Activated T-helper 2 cell treated with anti-CD3 and anti-CD28 coated beads, Interferon-gamma antibody, Interleukin-2, Interleukin-4, amounts not matched to agents 10 μg/mL and 5 μg/mL and 100 μg/mL, durations not matched to agents 14 hours and 24 hours and 36 hours (primary cell): ENCODE measurements at regions not wholly inside any gene's neighbourhood (a gene's known extent, or its start where the extent isn't known, plus 50 kb on each side); places are given as distances from the start of the nearest gene placed in this dataset.
"Not testable (repeated sequence)": the region's sequence is repeated elsewhere in the genome, so short reads cannot be mapped to it uniquely, and the experiment has no call there.

Experiments
- DNase-seq: peaks from one replicate; pipeline ENCODE4 v3.0.0; 2021; ENCODE audit warnings: low spot score
- H3K27ac Mint-ChIP-seq: one replicate; pipeline ENCODE4 v1.8.0; 2021; ENCODE audit warnings: mixed read lengths
- H3K27me3 Mint-ChIP-seq: one replicate; pipeline ENCODE4 v1.8.0; 2021; ENCODE audit warnings: low read depth, mixed read lengths
- H3K36me3 Mint-ChIP-seq: one replicate; pipeline ENCODE4 v1.8.0; 2021; ENCODE audit warnings: low read depth, mixed read lengths
- H3K4me1 Mint-ChIP-seq: one replicate; pipeline ENCODE4 v1.8.0; 2021; ENCODE audit warnings: low read depth, mixed read lengths
- H3K4me3 Mint-ChIP-seq: one replicate; pipeline ENCODE4 v1.8.0; 2021; ENCODE audit warnings: low read depth, mild to moderate bottlenecking, moderate library complexity, mixed read lengths
- H3K9me3 Mint-ChIP-seq: one replicate; pipeline ENCODE4 v1.8.0; 2021; ENCODE audit warnings: mixed read lengths
- intact Hi-C: fragments of 100-400 bp; cut with micrococcal nuclease; formaldehyde crosslinking; loops from one replicate; pipeline ENCODE4 v1.15.1; 2023

DNA sequence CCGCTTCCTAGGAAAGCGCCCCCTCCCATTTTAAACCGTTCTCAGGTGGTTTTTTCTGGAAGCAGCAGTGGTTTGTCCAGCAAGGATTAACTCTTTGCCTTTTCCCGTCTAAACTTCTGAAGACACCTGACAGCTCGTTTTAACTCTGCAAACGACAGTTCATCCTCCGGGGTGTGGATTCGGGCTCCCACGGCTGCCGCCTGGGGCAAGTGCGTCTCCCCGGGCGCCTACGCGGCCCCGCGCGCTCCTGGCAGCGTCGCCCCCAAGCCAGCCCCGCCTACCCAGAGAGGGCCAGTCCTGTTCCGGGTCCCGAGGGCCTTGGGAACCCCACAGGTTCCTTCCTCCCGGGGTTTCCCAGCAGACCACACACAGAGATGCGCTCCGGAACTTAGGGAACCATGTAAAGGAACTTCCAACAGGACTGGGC lies 54.4 kb downstream of the PRR18 start:
- no peaks in the 10 kb centered on the region for H3K36me3 Mint-ChIP-seq
- peaks cover 40% of the 10 kb centered on the region for H3K27me3 Mint-ChIP-seq
- H3K4me1 Mint-ChIP-seq, result peaks cover 32% of the 10 kb centered on the region
- no peak for DNase-seq
- no peaks in the 10 kb centered on the region for H3K9me3 Mint-ChIP-seq
- H3K27ac Mint-ChIP-seq, result no peak overlapping the region
- intact Hi-C loops, result loop anchor here (10.0 kb wide), 1 partner anchor 229 kb away; no protein-coding TSS in a partner anchor
- peak overlapping the region; percentile 37 for H3K4me3 Mint-ChIP-seq

DNA sequence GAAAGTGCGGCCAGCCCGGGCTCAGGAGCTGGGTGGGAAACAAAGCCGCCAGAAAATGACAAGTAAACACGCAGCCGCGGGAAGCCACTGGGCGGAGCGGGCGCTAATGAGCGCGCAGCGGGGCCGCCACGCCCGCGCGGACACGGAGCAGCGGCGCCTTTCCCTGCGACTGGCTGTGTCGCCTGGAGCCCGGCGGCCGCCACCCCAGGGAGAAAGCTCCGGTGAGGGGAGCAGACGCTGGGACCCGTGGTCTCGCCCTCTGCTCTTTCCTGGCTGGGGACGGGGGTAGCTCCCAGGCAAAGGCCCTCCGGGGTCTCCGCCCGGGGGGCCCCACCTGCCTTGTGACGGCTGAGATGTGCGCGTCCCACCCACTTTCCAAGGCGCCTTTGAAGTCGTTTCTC lies 54.9 kb downstream of the PRR18 start:
- peaks cover 27% of the 10 kb centered on the region for H3K4me1 Mint-ChIP-seq
- peaks cover 44% of the 10 kb centered on the region for H3K27me3 Mint-ChIP-seq
- H3K4me3 Mint-ChIP-seq, result peak overlapping the region; percentile 71
- intact Hi-C loops, result loop anchor here (10.0 kb wide), 1 partner anchor 228 kb away; no protein-coding TSS in a partner anchor
- H3K9me3 Mint-ChIP-seq, result no peaks in the 10 kb centered on the region
- no peak for DNase-seq
- H3K36me3 Mint-ChIP-seq, result no peaks in the 10 kb centered on the region
- H3K27ac Mint-ChIP-seq, result no peak overlapping the region

DNA sequence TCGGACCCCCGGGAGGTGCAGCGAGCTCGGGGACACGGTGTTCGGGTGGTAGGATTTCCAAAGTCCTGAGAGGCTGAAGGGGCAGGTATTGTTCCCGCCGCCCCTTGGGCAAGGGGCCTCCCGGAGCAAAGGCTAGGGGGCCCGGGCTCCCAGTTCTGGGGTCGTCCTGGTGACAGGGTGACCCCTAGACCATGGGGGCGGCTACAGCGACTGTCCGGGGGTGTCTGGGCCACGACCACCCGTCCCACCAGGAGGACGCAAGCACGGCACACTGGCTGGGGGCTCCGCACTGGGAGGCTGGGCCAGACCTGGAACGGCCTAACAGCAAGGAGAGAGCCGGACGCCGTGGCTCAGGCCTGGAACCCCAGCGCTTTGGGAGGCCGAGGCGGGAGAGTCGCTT lies 55.6 kb downstream of the PRR18 start:
- no peak overlapping the region for H3K4me3 Mint-ChIP-seq
- intact Hi-C loops, result loop anchor here (10.0 kb wide), 1 partner anchor 228 kb away; no protein-coding TSS in a partner anchor
- H3K9me3 Mint-ChIP-seq, result no peaks in the 10 kb centered on the region
- no peaks in the 10 kb centered on the region for H3K36me3 Mint-ChIP-seq
- no peak for DNase-seq
- peaks cover 44% of the 10 kb centered on the region for H3K27me3 Mint-ChIP-seq
- peaks cover 21% of the 10 kb centered on the region for H3K4me1 Mint-ChIP-seq
- no peak overlapping the region for H3K27ac Mint-ChIP-seq

DNA sequence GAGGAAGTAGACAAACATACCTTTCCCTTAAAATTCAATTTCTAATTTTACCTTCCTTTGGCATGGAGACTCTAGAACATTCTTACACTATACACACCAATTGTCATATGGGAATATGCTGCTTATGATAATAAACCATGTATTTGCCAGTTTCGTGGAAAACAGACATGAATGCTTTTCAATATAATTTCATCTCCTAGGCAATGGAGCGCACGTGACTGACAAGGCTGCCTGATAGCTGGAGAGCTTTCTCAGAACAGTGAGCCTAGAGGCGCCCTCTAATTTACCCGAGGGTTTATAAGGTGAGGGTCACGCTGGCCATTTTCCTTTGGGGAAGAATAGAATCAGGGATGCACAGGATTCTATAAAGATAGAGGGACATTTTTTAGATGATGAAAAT lies 56.5 kb downstream of the PRR18 start:
- H3K4me1 Mint-ChIP-seq, result peaks cover 20% of the 10 kb centered on the region
- H3K9me3 Mint-ChIP-seq, result no peaks in the 10 kb centered on the region
- H3K36me3 Mint-ChIP-seq, result no peaks in the 10 kb centered on the region
- peak overlapping the region; percentile 42 for H3K4me3 Mint-ChIP-seq
- no peak overlapping the region for H3K27ac Mint-ChIP-seq
- H3K27me3 Mint-ChIP-seq, result peaks cover 41% of the 10 kb centered on the region
- no peak for DNase-seq
- intact Hi-C loops, result loop anchor here (10.0 kb wide), 1 partner anchor 227 kb away; no protein-coding TSS in a partner anchor

DNA sequence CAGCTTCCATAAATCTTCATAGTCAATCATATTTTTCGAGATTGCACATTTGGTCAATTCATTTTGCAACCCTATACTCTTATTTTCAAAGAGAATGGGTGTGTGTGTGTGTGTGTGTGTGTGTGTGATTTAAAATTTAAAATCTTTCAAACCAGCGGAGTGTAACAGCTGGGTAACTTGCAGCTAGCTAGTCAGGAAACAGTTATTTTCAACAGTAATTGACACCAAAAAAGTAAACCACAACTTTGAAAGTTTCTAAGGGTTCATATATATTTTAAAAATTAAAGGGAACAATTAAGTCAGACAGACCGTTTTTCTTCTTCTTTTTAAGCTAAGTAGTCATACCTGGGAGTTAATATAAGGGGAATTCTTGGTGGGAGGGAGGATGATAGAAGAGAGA lies 57.0 kb downstream of the PRR18 start:
- Mint-ChIP-seq H3K36me3 (no peaks in the 10 kb centered on the region), H3K27me3 (peaks cover 42% of the 10 kb centered on the region), H3K4me3 (no peak overlapping the region), H3K4me1 (peaks cover 20% of the 10 kb centered on the region), H3K27ac (no peak overlapping the region), H3K9me3 (no peaks in the 10 kb centered on the region)
- no peak for DNase-seq
- intact Hi-C loops, result loop anchor here (10.0 kb wide), 1 partner anchor 226 kb away; no protein-coding TSS in a partner anchor

DNA sequence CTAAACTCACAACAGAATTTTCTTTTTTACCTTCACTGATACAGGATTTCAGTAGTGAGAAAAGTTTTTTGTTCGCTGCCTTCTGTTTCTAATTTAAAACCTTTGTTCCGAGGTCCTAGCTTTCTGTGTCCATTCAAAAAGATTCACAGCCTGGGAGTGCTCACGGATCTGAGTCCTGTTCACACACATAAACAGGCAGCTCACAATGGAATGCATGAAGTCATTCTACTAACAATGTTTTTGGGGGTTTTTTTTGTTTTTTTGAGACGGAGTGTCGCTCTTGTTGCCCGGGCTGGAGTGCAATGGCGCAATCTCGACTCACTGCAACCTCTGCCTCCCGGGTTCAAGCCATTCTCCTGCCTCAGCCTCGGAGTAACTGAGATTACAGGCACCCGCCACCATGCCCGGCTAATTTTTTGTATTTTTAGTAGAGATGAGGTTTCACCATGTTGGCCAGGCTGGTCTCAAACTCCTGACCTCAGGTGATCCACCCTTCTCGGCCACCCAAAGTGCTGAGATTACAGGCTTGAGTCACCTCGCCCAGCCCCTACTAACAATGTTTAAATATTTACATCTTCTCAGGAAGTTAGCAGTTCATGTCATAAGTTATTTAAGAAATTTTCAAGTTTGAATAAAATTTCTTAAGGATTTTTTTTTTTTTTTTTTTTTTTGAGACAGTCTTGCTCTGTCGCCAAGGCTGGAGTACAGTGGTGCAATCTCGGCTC lies 59.0 kb downstream of the PRR18 start:
- H3K4me3 Mint-ChIP-seq, DNase-seq, H3K27ac Mint-ChIP-seq, H3K9me3 Mint-ChIP-seq, intact Hi-C loops, H3K36me3 Mint-ChIP-seq: not testable (repeated sequence)
- peaks cover 24% of the 10 kb centered on the region for H3K4me1 Mint-ChIP-seq
- peaks cover 32% of the 10 kb centered on the region for H3K27me3 Mint-ChIP-seq

DNA sequence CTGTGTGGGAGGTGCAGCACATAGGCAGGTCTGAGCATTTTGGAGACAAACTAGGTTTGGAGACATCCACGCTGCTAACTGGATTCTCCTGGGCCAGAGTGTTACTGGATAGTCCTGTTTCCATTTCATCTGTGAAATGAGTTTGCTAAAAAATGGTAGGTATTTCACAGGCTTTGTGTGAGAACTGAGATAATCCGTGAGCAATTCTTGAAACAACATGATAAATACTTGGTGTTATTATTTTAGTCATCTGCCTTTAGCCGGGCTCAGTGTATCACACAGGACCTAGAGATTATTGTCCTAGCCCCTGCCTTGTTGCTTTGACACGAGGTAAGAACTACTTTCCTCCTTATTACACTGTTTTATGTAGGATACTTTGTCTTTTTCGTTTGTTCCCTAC lies 63.0 kb downstream of the PRR18 start:
- H3K27ac Mint-ChIP-seq, result no peak overlapping the region
- H3K27me3 Mint-ChIP-seq, result peaks cover 26% of the 10 kb centered on the region
- intact Hi-C loops, result no loop called here
- no peak overlapping the region for H3K4me3 Mint-ChIP-seq
- no peaks in the 10 kb centered on the region for H3K9me3 Mint-ChIP-seq
- H3K36me3 Mint-ChIP-seq, result no peaks in the 10 kb centered on the region
- no peak for DNase-seq
- H3K4me1 Mint-ChIP-seq, result peaks cover 22% of the 10 kb centered on the region

DNA sequence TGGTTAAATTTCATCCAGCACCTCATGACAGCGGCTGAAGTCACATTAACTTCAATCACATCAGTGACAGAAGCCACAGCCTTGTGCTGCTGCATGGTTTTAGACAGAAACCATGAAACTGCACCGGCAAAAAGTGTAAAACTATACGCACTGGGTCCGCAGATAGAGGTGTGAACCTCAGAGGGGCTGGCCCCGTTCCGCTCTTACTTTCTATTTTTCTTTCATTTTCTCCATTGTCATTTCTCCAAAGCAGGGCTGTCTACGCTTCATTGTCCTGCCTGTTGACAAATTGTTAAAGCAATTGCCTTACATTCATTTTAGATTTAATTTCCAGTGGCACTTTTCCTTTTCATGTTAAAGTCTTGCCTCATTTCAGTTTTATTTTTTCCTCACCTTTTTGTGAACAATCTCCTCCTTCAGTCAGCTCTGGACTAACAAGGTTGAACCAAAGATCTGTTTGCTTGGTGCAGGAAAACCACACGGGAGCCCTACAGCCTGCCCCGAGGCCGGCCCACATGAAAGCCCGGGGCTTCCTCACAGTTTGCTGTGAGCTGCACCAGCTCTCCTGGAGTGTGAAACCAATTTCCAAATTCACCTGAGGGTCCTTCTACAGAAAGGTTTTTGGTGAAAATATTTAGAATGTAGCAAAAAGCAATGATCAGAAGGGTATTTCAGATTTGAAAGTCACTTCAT lies 63.7 kb downstream of the PRR18 start:
- Mint-ChIP-seq H3K27me3 (peaks cover 25% of the 10 kb centered on the region), H3K4me3 (peak overlapping the region; percentile 38), H3K27ac (no peak overlapping the region), H3K36me3 (no peaks in the 10 kb centered on the region), H3K9me3 (no peaks in the 10 kb centered on the region), H3K4me1 (peaks cover 21% of the 10 kb centered on the region)
- peak; percentile 26 for DNase-seq
- intact Hi-C loops, result loop anchor here (1.0 kb wide), 1 partner anchor 9 kb away; no protein-coding TSS in a partner anchor

DNA sequence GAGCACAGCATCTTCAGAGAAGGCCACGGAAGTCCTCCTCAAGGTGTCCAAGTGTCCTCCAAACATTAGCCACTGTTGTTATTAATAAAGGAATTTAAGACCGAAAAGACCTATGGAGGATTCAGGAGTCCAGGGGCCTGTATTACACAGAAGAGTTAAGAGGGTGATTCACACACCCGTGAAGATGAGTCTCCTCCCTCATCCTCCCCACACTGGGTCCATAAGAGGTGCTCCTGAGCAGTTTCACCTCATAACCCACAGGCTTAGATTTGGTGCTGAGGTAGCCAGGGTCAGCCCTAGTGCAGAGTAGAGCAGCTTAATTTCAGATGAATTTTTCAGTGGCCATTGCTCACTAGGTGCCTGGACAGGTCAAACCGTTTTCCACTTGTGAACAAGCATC lies 65.3 kb downstream of the PRR18 start:
- no peak overlapping the region for H3K27ac Mint-ChIP-seq
- no peak for DNase-seq
- no peak overlapping the region for H3K4me3 Mint-ChIP-seq
- H3K9me3 Mint-ChIP-seq, result no peaks in the 10 kb centered on the region
- intact Hi-C loops, result no loop called here
- peaks cover 32% of the 10 kb centered on the region for H3K27me3 Mint-ChIP-seq
- no peaks in the 10 kb centered on the region for H3K36me3 Mint-ChIP-seq
- H3K4me1 Mint-ChIP-seq, result peaks cover 22% of the 10 kb centered on the region

DNA sequence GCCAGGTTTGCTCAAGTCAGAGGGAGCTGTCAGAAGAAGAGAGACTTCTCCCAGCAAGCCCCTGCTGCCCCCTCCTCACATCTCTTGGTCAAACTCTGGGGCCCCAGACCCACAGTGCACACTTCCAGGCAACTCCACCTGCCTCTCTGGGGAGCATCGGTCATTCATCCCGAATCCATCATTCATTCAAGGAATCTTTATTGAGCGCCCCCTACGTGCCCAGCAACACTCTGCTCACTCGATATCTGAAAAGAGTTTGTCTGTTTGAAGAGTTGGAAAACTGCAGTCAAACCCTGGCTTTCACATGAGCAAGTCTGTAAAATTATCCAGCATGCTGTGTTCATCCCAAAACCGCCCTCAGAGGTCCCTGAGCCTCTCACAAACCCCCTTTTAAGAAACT lies 66.2 kb downstream of the PRR18 start:
- Mint-ChIP-seq H3K36me3 (no peaks in the 10 kb centered on the region), H3K4me1 (peaks cover 23% of the 10 kb centered on the region), H3K9me3 (no peaks in the 10 kb centered on the region), H3K4me3 (no peak overlapping the region), H3K27ac (no peak overlapping the region), H3K27me3 (peaks cover 40% of the 10 kb centered on the region)
- no peak for DNase-seq
- intact Hi-C loops, result no loop called here

DNA sequence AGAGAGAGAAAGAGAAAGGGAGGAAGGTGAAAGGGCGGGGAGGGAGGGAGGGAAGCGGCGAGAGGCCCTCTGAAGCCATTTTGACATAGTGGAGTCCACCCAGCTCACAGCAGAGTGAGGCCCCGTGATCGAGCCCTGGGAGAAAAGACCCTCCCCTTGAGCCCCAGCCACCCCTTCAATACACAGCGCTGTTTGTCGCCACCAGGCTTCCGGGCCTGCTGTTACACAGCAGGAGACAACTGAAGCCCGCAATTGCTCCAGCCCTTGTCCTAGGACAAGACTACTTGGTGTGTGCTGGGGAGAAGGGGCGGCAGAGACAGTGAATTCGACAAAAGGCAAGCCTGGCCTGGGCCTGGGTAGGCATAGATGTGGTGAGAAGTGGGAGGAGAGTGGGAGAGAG lies 67.3 kb downstream of the PRR18 start:
- Mint-ChIP-seq H3K36me3 (no peaks in the 10 kb centered on the region), H3K27me3 (peaks cover 37% of the 10 kb centered on the region), H3K4me1 (peaks cover 23% of the 10 kb centered on the region), H3K4me3 (no peak overlapping the region), H3K27ac (no peak overlapping the region), H3K9me3 (no peaks in the 10 kb centered on the region)
- intact Hi-C loops, result no loop called here
- DNase-seq, result no peak

DNA sequence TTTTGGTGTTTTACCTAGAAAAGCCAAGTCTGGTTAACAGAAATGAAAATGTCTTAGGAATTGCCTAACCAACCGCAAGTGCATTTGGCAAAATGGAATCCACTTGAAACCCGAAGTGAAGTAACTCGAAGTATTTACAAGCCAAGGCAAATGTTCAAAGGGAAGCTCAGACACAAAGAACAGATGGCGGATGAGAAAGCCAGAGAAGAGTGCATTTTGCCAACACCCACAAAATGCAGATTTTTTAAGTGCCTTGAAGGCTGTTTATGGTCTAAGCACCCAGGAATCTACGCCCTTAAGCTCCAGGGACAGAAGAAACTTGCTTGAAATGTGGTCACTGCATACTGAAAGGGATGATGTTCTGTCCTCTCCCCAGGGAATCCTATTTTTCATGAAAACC lies 70.0 kb upstream of the TBXT start:
- no peaks in the 10 kb centered on the region for H3K9me3 Mint-ChIP-seq
- H3K4me1 Mint-ChIP-seq, result peaks cover 9% of the 10 kb centered on the region
- no peak overlapping the region for H3K27ac Mint-ChIP-seq
- H3K4me3 Mint-ChIP-seq, result no peak overlapping the region
- intact Hi-C loops, result no loop called here
- DNase-seq, result no peak
- peaks cover 44% of the 10 kb centered on the region for H3K27me3 Mint-ChIP-seq
- H3K36me3 Mint-ChIP-seq, result no peaks in the 10 kb centered on the region

DNA sequence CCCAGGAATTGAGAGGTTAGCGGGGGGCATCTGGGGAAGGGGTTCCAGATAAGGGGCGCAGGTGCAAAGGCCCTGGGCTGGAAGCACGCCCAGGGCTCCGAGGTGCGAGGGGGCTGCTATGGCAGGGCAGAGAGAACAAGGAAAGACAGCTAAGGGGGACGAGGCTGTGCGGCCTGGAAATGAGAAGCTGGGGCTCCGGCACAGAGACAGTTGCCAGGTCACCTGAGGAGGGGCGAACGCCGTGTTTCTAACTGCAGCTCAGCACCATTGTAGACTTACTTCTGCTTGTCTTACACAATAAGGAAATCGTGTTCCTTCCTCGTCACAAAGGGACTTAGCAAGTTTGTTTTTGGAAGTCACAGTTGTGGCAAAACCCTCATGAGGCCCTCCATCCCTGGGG lies 68.9 kb upstream of the TBXT start:
- DNase-seq, result no peak
- no peaks in the 10 kb centered on the region for H3K9me3 Mint-ChIP-seq
- peaks cover 45% of the 10 kb centered on the region for H3K27me3 Mint-ChIP-seq
- H3K36me3 Mint-ChIP-seq, result no peaks in the 10 kb centered on the region
- no peak overlapping the region for H3K4me3 Mint-ChIP-seq
- H3K27ac Mint-ChIP-seq, result no peak overlapping the region
- peaks cover 14% of the 10 kb centered on the region for H3K4me1 Mint-ChIP-seq
- intact Hi-C loops, result no loop called here
